Activated effector memory CD4-positive, alpha-beta T cell treated with anti-CD3 and anti-CD28 coated beads, Interleukin-2, amount 50 U/mL, for 16 hours (primary cell): ENCODE measurements at regions not wholly inside any gene's neighbourhood (a gene's known extent, or its start where the extent isn't known, plus 50 kb on each side); places are given as distances from the start of the nearest gene placed in this dataset.

Experiments
- DNase-seq: peaks from one replicate; pipeline ENCODE4 v3.0.0-alpha.2; 2020

GRCh38 chr2:120884472-120885290 is 149.0 kb downstream of the GLI2 start:
- no peak for DNase-seq

DNA sequence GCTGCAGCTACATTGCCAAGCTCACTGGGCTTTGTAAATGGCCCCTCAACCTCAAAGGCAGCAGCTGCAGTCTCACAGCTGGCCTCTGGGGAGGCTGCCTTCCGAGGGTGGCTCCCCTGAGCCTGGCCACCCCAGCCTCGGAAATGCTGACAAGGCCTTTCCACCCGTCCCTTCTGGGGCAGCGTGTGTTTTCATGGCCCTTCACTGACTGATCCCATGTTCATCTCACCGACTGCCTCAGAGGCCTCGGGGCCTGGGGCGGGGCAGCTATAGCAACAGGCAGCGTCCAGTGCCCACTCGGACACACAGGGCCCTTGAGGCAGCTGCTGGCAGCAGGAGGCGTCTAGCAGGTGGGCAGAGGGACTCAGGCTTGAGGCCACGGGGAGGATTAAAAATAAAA is 149.7 kb downstream of the GLI2 start:
- no peak for DNase-seq

GRCh38 chr2:120885749-120886148 is 150.1 kb downstream of the GLI2 start:
- DNase-seq, result no peak

DNA sequence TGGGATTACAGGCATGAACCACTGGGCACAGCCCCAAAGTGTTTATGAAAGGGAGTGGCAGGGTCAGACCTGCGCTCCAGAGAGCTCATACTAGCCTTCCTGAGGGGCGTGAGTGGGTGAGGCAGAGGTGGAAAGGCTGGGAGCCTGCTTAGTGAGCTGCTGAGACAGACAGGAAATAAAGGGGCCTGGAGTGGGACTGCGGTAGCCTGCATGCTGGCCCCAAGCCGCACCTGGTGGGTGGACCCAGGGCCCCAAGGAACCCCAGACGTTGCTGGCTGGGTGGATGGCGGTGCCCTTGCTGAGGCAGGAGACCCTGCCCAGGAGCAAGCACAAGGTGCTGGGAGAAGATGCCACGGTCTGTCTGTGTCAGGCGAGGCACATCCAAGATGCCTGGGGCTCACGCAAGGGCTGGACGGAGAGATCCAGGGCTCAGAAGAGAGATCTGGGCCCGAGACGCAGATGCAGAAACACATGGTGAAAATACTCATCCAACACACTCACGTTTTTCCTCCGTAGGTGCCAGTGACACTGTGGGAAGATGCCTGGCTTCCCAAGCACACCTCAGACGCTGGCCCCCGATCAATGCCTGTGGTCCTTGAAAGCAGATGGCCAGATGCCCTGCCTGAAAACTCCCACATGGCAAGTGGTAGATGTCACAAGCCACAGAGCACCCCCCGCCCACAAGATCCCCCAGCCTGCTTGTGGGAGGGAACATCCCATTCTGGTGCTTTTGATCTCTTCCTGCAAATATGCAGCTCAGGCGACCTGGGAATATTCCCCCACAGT is 151.1 kb downstream of the GLI2 start:
- no peak for DNase-seq

DNA sequence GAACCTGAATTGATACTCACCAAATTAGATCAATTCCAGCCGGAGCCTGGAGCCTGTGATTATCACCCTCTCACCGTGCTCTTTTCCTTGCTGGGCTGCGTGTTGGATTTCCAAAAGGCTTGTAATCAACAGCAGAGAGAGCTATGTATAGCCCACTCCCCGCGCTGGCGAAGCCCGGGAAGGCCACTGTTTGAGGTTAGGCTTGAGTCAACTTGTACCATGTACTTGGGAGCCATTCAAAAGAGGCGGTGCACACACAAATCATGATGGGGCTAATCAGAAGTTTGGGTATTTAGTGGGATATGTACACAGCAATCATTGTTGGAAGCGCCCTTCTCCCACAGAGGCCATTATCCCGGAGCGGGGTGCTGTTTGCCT is 151.6 kb downstream of the GLI2 start:
- DNase-seq, result no peak

DNA sequence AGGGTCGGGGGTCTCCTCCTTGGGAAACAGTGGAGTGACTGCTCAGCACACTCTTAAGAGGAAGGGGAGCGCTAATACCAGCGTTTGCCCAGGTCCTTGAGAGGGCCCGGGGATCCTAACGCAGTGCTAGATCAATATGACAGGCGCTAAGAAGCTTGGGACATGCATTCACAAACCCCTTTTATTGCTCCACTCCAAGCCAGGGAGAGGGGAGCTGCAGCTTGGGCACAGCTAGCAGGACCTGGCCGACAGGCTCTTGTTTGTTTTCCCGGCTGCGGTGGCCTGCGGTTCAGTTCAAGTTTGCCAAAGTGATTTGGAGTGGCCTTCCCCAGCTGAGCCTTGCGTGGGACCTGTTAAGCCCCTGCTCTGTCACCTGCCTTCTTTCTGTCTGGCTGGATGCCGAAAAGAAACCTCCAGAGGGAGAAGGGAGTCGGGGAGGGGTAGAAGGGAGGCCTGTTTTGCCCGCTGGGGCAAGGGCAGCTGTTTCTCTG is 152.1 kb downstream of the GLI2 start:
- DNase-seq, result no peak

- DNase-seq, result no peak
These were observed 153.2 kb downstream of the GLI2 start for GRCh38 chr2:120888851-120889250.

DNA sequence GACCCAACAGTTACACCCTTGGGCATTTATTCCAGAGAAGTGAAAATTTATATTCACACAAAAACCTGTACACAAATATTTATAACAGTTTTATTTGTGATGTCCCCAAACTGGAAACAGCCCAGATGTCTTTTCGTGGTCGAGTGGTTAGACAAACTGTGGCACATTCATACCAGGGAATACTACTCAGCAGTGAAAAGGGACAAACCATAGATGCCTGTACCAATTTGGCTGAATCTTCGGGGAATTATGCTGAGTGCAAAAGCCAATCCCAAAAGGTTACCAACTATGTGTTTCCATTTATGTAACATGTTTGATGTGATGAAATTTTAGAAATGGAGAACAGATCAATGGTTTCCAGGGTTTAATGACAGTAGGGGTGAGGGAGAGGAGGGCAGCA is 154.3 kb downstream of the GLI2 start:
- DNase-seq, result no peak

GRCh38 chr2:120890566-120891360 is 155.1 kb downstream of the GLI2 start:
- no peak for DNase-seq

GRCh38 chr2:120892271-120892966 is 156.8 kb downstream of the GLI2 start:
- no peak for DNase-seq

DNA sequence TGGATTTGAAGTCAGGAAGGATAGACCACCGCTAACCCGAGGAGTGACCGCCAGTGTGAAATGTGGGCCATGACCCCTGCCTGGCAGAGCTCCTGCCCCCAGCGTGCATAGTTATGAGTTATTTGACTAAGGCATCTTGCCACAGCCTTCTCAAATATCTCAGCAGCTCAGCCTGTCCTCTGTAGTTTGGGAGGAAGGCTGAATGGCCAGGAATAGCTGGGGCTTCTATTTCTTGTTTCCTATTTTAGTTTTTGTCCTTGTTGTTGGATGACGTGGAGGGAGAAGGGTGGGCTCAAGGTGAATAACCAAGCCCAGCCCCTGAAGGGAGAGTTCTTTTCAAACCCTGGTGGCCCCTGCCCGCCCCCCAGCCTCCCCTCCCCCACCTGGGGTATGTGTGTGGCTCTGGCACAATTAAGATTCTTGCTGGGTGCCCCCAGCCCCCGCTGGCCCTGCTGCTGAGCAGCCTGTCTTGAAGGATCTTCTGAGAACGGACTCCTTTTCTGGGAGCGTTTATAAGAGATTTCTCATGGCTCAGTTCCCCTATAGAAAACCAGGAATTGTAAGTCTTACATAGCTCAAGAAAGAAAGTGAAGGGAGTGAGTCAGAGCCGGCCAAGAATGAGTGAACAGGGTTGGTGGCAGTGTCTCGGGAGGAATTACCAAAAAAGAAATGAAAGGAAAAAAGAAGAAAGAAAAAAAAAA is 157.4 kb downstream of the GLI2 start:
- no peak for DNase-seq

DNA sequence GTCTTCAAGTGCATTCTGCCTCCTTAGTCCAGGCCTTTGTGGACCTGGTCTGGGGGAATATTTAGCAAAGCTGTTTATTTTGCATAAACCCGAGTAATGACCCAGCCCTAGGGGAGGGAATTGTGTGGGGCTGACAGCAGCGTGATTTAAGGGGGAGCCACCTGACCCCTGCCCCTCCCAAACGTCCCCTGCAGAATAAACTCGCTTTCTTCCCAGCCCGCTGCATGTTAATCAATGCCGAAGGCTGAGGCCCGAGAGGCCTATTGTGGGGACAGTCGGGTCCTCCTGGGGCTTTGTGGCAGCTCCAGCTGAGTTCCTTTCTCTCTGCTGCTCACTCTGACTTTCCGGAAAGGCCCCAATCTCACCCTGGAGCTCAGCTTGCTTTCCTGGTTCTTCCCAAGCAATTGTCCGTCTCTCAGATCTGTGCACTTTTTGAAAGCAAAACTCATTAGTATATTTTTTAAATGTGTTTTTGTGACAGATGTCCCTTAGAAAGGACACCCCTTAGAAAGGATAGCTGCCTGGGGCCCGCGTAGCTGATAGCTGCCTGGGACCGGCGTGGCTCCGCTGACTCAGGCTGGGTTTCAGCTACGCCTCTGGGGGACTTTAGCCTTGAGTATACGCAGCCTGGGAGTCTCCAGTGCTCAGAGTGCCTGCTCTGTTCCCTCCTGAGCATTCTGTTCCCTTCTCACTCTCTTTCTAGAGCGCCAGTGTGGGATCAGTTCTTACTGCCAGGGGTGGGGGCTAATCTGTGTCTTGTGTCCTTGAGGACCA is 158.3 kb downstream of the GLI2 start:
- DNase-seq, result no peak

DNA sequence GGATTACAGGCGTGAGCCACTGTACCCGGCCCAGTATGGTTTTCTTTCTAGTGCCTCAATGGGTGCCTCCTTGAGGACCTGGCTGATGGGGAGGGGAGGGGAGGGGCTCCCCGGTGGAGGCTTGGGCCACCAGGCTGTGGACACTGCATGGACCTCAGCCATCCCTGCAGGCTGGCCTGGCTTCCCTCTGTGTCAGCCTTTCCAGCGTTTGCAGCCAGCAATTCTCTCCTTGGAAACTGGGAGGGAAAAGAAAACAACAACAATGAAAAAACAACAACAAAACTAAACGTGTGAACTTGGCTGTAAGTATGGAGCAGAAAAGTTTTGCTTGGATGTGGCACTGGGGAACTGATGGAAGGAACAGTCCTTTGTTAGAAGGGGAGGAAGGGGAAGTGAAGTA is 159.3 kb downstream of the GLI2 start:
- no peak for DNase-seq

- DNase-seq, result no peak
These were observed 160.5 kb downstream of the GLI2 start for GRCh38 chr2:120896126-120896525.

DNA sequence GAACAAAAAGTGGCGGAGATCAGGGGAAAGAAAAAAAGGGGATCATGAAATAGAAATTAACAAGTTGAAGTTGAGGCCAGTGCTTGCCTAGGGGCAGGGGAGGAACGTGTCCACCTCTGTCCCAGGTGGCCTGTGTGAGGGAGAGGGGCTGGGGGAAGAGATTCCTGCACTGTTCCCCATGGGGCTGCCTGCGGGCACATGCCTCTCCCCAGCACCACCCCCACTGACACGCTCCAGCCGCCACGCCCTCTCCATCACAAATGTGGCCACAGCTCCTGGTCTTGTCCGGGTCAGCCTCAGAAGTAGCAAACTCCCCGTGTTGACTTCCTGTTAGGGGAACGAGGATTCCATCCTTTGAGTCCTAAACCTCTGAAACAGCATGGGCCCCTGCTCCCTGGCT is 161.2 kb downstream of the GLI2 start:
- DNase-seq, result no peak

DNA sequence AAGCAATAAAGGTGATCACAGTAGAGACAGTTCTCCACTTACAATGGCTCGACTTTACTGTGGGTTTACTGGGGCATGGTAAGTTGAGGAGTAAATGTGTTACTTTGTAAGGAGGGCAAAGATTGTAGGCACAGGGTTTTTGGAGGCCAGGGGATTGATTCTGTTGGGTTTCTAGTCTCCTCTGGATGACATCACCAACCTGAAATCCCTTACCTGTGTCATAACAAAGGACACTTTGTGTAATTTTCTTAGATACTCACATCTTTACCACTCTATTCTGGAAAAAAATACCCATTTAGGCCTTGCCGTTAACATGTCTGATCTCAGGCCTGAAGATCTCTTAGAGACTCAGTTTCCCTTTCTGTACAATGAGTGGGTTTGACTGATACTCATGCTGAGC is 161.7 kb downstream of the GLI2 start:
- no peak for DNase-seq

DNA sequence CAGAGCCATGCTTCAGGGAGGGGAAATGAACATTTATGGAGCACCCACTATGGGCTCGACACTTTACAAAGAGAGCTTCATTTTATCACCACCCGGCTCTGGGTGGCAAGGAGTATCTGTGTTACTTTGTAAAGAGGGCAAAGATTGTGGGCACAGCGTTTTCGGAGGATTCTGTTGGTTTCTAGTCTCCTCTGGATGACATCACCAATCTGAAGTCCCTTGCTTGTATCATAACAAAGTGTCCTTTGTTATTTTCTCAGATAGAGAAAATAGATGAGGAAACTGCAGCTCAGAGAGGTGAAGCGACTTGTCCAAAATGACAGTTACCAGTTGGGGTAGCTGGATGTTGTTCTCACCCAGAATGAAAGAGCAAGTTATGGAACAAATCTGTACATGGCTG is 162.8 kb downstream of the GLI2 start:
- DNase-seq, result no peak

GRCh38 chr2:120898961-120899750 is 163.5 kb downstream of the GLI2 start:
- no peak for DNase-seq

DNA sequence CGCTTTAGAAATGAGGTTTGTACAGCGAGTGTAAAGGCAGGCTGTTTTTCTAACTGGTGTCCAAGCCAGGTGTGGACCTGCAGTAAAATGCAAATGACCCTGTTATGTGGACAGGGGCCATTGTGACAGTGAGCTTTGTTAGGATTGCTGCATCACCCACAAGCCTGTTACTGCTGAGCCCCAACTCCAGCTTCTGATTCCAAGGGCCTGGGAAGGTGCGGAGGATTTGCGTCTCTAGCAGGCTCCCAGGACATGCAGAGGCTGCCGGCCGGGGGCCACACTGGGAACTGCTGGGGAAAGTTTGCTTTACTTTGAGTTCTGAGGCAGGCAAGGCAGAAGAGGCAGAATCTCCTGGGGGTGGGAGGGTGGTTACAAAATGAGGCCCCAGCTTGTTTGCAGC is 164.1 kb downstream of the GLI2 start:
- DNase-seq, result no peak

DNA sequence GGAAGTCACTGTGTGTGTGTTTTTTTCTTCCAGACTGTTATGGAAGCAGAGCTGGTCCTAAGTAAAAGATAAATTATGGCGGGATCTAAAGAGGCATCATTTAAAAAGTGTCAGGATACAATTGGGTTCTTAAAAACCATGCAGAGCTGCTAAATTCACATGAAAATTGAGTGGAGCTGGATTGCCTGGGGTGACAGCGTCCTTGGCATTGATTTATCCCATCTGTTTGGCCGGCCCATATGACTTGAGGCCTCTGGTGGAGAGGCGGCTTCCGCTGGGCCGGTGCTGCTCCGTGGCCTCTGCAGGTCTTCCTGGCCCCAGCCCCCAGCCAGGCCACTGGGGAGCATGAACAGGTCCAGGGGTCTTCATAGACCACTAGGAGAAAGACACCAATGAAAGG is 165.5 kb downstream of the GLI2 start:
- no peak for DNase-seq

DNA sequence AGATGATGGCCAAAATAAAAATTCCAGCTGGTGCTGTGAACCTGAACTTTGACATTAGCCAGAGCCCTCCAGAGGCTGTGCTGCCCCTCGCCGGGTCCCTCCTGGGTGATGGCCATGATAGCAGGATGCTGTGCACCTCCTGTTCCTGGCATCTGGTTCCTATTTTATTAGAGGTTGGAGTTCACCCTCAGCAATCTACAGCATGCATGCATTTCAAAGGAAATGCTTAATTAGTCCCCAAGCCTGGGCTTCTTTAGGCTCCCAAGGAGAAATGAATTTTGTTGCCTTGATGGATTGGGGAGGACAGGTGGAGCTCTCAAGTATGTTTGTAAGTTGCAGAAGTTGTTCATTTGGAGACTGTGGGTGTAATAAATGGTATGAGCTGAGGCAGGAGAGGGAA is 166.9 kb downstream of the GLI2 start:
- DNase-seq, result no peak
